KMS-11 (cell line): ENCODE measurements at regions not wholly inside any gene's neighbourhood (a gene's known extent, or its start where the extent isn't known, plus 50 kb on each side); places are given as distances from the start of the nearest gene placed in this dataset.
"Not testable (repeated sequence)": the region's sequence is repeated elsewhere in the genome, so short reads cannot be mapped to it uniquely, and the experiment has no call there.

Experiments
- H2AFZ ChIP-seq: fragments of 200-600 bp; sonication (generic); 2 replicates; pipeline ENCODE4 v1.6.1; 2016; ENCODE audit warnings: antibody characterized with exemption, mixed run types, low read depth
- H3K27ac ChIP-seq: fragments of 200-600 bp; sonication (generic); 2 replicates; pipeline ENCODE4 v1.6.1; 2016; ENCODE audit warnings: mild to moderate bottlenecking, mixed run types
- H3K27me3 ChIP-seq: fragments of 200-600 bp; sonication (generic); 2 replicates; pipeline ENCODE4 v1.6.1; 2017; ENCODE audit warnings: mild to moderate bottlenecking, low read depth, mixed run types, moderate library complexity; ENCODE audit not compliant: insufficient read depth
- H3K36me3 ChIP-seq: fragments of 200-600 bp; sonication (generic); 2 replicates; pipeline ENCODE4 v1.6.1; 2017; ENCODE audit warnings: mild to moderate bottlenecking, mixed run types; ENCODE audit not compliant: insufficient read depth
- H3K4me1 ChIP-seq: fragments of 200-600 bp; sonication (generic); 2 replicates; pipeline ENCODE4 v1.6.1; 2016; ENCODE audit warnings: mild to moderate bottlenecking, low read depth, mixed run types; ENCODE audit not compliant: poor library complexity, severe bottlenecking
- H3K4me2 ChIP-seq: fragments of 200-600 bp; sonication (generic); 2 replicates; pipeline ENCODE4 v1.7.0; 2016; ENCODE audit warnings: mild to moderate bottlenecking, mixed run types
- H3K4me3 ChIP-seq: fragments of 200-600 bp; sonication (generic); IDR thresholded peaks from 2 replicates; pipeline ENCODE4 v1.6.1; 2017; ENCODE audit warnings: low read depth, low read length, mixed read lengths; ENCODE audit not compliant: insufficient read depth
- H3K79me2 ChIP-seq: fragments of 200-600 bp; sonication (generic); 2 replicates; pipeline ENCODE4 v1.6.1; 2016; ENCODE audit warnings: low read depth, mixed run types; ENCODE audit not compliant: insufficient read depth
- H3K9ac ChIP-seq: fragments of 200-600 bp; sonication (generic); 2 replicates; pipeline ENCODE4 v1.6.1; 2016; ENCODE audit warnings: mild to moderate bottlenecking, mixed run types
- H4K20me1 ChIP-seq: fragments of 200-600 bp; sonication (generic); 2 replicates; pipeline ENCODE4 v1.6.1; 2016; ENCODE audit warnings: mild to moderate bottlenecking, mixed run types; ENCODE audit not compliant: insufficient read depth
- TF ChIP-seq, protein P1 (sequence below): fragments of 200-600 bp; sonication (generic); conservative IDR thresholded peaks from 2 replicates; pipeline ENCODE4 v1.6.1; 2017; ENCODE audit warnings: low read depth, mild to moderate bottlenecking, antibody characterized with exemption, low read length, moderate library complexity, mixed read lengths

DNA sequence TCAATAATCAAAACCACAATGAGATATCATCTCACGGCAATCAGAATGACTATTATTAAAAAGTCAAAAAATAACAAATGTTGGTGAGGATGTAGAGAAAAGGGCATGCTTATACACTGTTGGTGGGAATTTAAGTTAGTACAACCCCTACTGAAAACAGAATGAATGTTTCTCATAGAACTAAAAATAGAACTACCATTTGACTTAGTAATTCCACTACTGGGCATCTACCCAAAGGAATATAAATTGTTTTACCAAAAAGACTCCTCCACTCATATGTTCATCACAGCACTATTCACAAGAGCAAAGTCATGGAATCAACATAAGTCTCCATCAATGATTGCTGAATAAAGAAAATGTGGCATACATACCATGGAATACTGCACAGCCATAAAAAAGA lies 278.1 kb upstream of the ARSJ start:
- Histone ChIP-seq H3K36me3 (no peaks in the 10 kb centered on the region), H3K9ac (no peak overlapping the region), H4K20me1 (no peaks in the 10 kb centered on the region), H3K79me2 (no peaks in the 10 kb centered on the region), H3K27ac (no peak overlapping the region), H2AFZ (no peak overlapping the region), H3K4me2 (no peak overlapping the region), H3K27me3 (no peaks in the 10 kb centered on the region), H3K4me1 (no peaks in the 10 kb centered on the region), H3K4me3 (no peak overlapping the region)
- TF ChIP-seq, protein P1, sequence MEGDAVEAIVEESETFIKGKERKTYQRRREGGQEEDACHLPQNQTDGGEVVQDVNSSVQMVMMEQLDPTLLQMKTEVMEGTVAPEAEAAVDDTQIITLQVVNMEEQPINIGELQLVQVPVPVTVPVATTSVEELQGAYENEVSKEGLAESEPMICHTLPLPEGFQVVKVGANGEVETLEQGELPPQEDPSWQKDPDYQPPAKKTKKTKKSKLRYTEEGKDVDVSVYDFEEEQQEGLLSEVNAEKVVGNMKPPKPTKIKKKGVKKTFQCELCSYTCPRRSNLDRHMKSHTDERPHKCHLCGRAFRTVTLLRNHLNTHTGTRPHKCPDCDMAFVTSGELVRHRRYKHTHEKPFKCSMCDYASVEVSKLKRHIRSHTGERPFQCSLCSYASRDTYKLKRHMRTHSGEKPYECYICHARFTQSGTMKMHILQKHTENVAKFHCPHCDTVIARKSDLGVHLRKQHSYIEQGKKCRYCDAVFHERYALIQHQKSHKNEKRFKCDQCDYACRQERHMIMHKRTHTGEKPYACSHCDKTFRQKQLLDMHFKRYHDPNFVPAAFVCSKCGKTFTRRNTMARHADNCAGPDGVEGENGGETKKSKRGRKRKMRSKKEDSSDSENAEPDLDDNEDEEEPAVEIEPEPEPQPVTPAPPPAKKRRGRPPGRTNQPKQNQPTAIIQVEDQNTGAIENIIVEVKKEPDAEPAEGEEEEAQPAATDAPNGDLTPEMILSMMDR = no peak

DNA sequence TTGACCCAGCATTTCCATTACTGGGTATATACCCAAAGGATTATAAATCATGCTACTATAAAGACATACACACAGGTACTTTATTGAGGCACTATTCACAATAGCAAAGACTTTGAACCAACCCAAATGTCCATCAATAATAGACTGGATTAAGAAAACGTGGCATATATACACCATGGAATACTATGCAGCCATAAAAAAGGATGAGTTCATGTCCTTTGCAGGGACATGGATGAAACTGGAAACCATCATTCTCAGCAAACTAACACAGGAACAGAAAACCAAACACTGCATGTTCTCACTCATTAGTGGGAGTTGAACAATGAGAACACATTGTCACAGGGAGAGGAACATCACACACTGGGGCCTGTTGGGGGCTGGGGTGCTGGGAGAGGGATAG lies 283.0 kb upstream of the ARSJ start:
- H3K27ac ChIP-seq = not testable (repeated sequence)

DNA sequence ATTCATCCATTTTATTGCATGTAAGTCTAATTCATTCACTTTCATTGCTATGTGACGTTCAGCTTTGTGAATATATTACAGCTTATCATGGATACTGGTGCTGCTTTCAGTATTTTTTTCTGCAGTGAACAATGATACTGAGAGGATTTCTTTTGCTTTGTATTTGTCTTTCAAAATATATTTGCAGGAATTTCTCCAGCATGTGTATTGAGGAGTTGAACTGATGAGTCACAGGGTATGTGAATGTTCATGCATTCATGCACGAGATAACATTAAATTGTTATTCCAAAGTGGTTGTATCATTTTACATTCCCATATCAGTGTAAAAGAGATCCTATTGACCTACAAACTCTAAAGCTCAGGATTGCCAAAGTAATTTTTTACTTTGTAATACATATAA lies 283.8 kb upstream of the ARSJ start:
- Histone ChIP-seq H3K27me3 (no peaks in the 10 kb centered on the region), H3K4me2 (no peak overlapping the region), H3K79me2 (no peaks in the 10 kb centered on the region), H3K36me3 (no peaks in the 10 kb centered on the region), H2AFZ (no peak overlapping the region), H4K20me1 (no peaks in the 10 kb centered on the region), H3K4me1 (no peaks in the 10 kb centered on the region), H3K9ac (no peak overlapping the region), H3K4me3 (no peak overlapping the region), H3K27ac (no peak overlapping the region)
- TF ChIP-seq, protein P1 = no peak

More for the DNA sequence above, 283.0 kb upstream of the ARSJ start:
- H3K27me3 ChIP-seq, H3K36me3 ChIP-seq, H3K4me3 ChIP-seq, H3K79me2 ChIP-seq, H3K9ac ChIP-seq, H2AFZ ChIP-seq, H4K20me1 ChIP-seq, H3K4me1 ChIP-seq, H3K4me2 ChIP-seq: not testable (repeated sequence)

DNA sequence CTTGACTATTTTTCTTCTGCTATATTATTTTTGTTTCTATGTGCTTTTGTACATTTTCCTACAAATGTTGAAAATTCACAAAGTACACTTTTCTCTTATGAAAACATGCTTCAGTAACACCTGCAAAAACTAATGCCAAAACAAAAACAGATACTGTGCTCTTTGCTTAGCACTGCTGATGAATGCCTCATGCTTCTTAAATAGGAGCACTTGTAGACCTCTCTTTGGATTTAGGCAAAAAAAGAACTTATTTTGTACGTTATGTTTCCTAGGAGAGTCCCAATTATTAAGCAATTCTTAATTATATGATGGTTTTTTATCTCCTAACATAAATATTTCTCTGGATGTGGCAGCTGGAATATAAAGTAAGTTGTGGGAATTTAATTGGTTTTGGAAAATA lies 285.0 kb upstream of the ARSJ start:
- Histone ChIP-seq H3K4me1 (no peaks in the 10 kb centered on the region), H4K20me1 (no peaks in the 10 kb centered on the region), H2AFZ (no peak overlapping the region), H3K27me3 (no peaks in the 10 kb centered on the region), H3K27ac (no peak overlapping the region), H3K36me3 (no peaks in the 10 kb centered on the region), H3K4me3 (no peak overlapping the region), H3K79me2 (no peaks in the 10 kb centered on the region), H3K9ac (no peak overlapping the region), H3K4me2 (no peak overlapping the region)
- TF ChIP-seq, protein P1 = no peak

DNA sequence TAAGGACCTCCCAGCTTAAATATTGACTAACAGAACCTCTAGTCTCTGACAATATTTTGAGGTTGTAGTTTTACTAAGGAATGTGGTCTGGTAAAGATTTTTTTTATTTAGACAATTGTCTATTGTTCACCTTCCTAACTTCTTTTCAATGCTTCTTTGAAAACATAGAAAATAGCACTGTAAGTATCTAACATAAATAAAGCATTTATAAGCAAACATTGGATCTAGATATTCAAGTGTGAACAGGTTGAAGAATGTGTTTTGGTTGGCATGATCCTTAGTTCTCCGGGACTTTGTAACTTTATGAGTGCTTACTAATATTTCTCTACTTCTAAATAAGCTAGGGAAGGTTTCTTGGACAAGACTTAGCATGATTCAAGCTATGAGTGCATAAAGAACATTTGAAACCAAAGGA lies 285.4 kb upstream of the ARSJ start:
- Histone ChIP-seq H3K4me3 (no peak overlapping the region), H3K4me2 (no peak overlapping the region), H3K27me3 (no peaks in the 10 kb centered on the region), H4K20me1 (no peaks in the 10 kb centered on the region), H3K4me1 (no peaks in the 10 kb centered on the region), H2AFZ (no peak overlapping the region), H3K36me3 (no peaks in the 10 kb centered on the region), H3K9ac (no peak overlapping the region), H3K27ac (no peak overlapping the region), H3K79me2 (no peaks in the 10 kb centered on the region)
- TF ChIP-seq, protein P1 = no peak
